Activated T-helper 17 cell treated with anti-CD3 and anti-CD28 coated beads, Interleukin-2, amount 50 U/mL, for 72 hours (primary cell): ENCODE measurements at regions not wholly inside any gene's neighbourhood (a gene's known extent, or its start where the extent isn't known, plus 50 kb on each side); places are given as distances from the start of the nearest gene placed in this dataset.

ENCODE experiments used
- ATAC-seq: fragments of 150-1000 bp; cut with Tn5 transposase; replicated peaks from 2 replicates; pipeline ENCODE4 v1.10.0; 2021; ENCODE audit warnings: mild to moderate bottlenecking, moderate library complexity
- H3K27ac Mint-ChIP-seq: one replicate; pipeline ENCODE4 v1.8.0; 2022; ENCODE audit warnings: mixed read lengths
- H3K27me3 Mint-ChIP-seq: one replicate; pipeline ENCODE4 v1.8.0; 2022; ENCODE audit warnings: mixed read lengths
- H3K36me3 Mint-ChIP-seq: one replicate; pipeline ENCODE4 v1.8.0; 2022; ENCODE audit warnings: low read depth, mild to moderate bottlenecking, mixed read lengths
- H3K4me1 Mint-ChIP-seq: one replicate; pipeline ENCODE4 v1.8.0; 2022; ENCODE audit warnings: mixed read lengths
- H3K4me3 Mint-ChIP-seq: one replicate; pipeline ENCODE4 v1.8.0; 2022; ENCODE audit warnings: mild to moderate bottlenecking, mixed read lengths
- H3K9me3 Mint-ChIP-seq: one replicate; pipeline ENCODE4 v1.8.0; 2022; ENCODE audit warnings: mixed read lengths

GRCh38 chr6:145489583-145489982 is 245.7 kb downstream of the EPM2A start:
- Mint-ChIP-seq H3K27ac (no peak overlapping the region), H3K9me3 (peaks cover 17% of the 10 kb centered on the region), H3K4me1 (no peaks in the 10 kb centered on the region), H3K36me3 (no peaks in the 10 kb centered on the region), H3K4me3 (no peak overlapping the region), H3K27me3 (peaks cover 4% of the 10 kb centered on the region)
- ATAC-seq = no peak

- Mint-ChIP-seq H3K9me3 (peaks cover 17% of the 10 kb centered on the region), H3K27me3 (peaks cover 4% of the 10 kb centered on the region), H3K4me1 (no peaks in the 10 kb centered on the region), H3K27ac (no peak overlapping the region), H3K4me3 (no peak overlapping the region), H3K36me3 (no peaks in the 10 kb centered on the region)
- ATAC-seq = no peak
Measured at GRCh38 chr6:145490068-145490467, 245.3 kb downstream of the EPM2A start.

GRCh38 chr6:145491126-145491525 is 244.2 kb downstream of the EPM2A start:
- H3K9me3 Mint-ChIP-seq = peaks cover 17% of the 10 kb centered on the region
- no peak overlapping the region for H3K27ac Mint-ChIP-seq
- no peaks in the 10 kb centered on the region for H3K4me1 Mint-ChIP-seq
- H3K36me3 Mint-ChIP-seq = no peaks in the 10 kb centered on the region
- H3K4me3 Mint-ChIP-seq = no peak overlapping the region
- peaks cover 4% of the 10 kb centered on the region for H3K27me3 Mint-ChIP-seq
- ATAC-seq = no peak

GRCh38 chr6:145497006-145497405 is 238.3 kb downstream of the EPM2A start:
- no peaks in the 10 kb centered on the region for H3K36me3 Mint-ChIP-seq
- no peaks in the 10 kb centered on the region for H3K4me1 Mint-ChIP-seq
- H3K27ac Mint-ChIP-seq = no peak overlapping the region
- no peak for ATAC-seq
- H3K9me3 Mint-ChIP-seq = peaks cover 6% of the 10 kb centered on the region
- peaks cover 10% of the 10 kb centered on the region for H3K27me3 Mint-ChIP-seq
- no peak overlapping the region for H3K4me3 Mint-ChIP-seq

DNA sequence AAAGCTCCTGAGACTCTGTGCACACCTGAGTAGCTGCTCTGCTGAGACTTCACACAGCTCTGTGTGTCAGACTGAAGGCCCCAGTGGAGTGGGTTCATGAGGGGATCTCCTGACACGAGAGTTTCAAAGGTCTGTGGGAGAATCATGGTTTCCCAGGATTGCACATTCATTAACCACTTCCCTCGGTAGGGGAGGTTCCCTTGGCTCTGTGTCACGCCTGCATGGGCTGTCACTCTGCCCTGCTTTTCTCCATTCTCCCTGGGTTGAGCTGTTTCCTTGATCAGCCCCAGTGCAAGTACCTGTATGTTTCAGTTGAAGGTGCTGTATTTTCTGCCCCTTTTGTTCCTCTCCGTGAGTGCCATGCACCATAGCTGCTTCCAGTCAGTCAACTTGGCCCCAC is 236.9 kb downstream of the EPM2A start:
- Mint-ChIP-seq H3K27ac (no peak overlapping the region), H3K36me3 (no peaks in the 10 kb centered on the region), H3K9me3 (peaks cover under 1% of the 10 kb centered on the region), H3K27me3 (peaks cover 10% of the 10 kb centered on the region), H3K4me3 (no peak overlapping the region), H3K4me1 (no peaks in the 10 kb centered on the region)
- no peak for ATAC-seq

GRCh38 chr6:145502416-145502815 is 232.9 kb downstream of the EPM2A start:
- no peak for ATAC-seq
- Mint-ChIP-seq H3K4me1 (no peaks in the 10 kb centered on the region), H3K9me3 (peaks cover 3% of the 10 kb centered on the region), H3K4me3 (no peak overlapping the region), H3K36me3 (no peaks in the 10 kb centered on the region), H3K27ac (no peak overlapping the region), H3K27me3 (peaks cover 10% of the 10 kb centered on the region)

GRCh38 chr6:145506136-145506535 is 229.2 kb downstream of the EPM2A start:
- Mint-ChIP-seq H3K4me1 (no peaks in the 10 kb centered on the region), H3K9me3 (peaks cover 19% of the 10 kb centered on the region), H3K4me3 (no peak overlapping the region), H3K27ac (no peak overlapping the region), H3K27me3 (peaks cover 9% of the 10 kb centered on the region), H3K36me3 (no peaks in the 10 kb centered on the region)
- ATAC-seq = no peak

DNA sequence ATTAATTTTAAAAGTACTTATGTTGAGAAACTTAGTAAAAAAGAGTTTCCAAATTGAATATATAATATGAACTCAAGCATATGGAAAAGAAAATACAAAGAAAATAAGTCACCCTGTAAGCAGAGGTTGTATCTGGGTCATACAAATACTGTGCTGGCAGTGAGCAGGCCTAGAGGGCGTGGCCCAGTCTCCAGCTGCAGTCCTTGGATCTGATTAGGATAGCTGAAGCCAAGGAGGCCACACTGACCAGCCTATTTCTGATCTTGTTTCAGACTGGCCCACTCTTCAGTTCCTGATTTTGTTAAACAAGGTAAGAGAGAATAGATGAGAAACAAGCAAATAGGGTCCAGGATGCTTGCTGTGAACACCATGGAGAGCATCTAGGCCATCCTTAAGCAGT is 228.8 kb downstream of the EPM2A start:
- no peaks in the 10 kb centered on the region for H3K4me1 Mint-ChIP-seq
- H3K27me3 Mint-ChIP-seq = peaks cover 6% of the 10 kb centered on the region
- no peak overlapping the region for H3K27ac Mint-ChIP-seq
- H3K4me3 Mint-ChIP-seq = no peak overlapping the region
- ATAC-seq = no peak
- H3K36me3 Mint-ChIP-seq = no peaks in the 10 kb centered on the region
- H3K9me3 Mint-ChIP-seq = peaks cover 19% of the 10 kb centered on the region

GRCh38 chr6:145507239-145507638 is 228.1 kb downstream of the EPM2A start:
- Mint-ChIP-seq H3K4me1 (no peaks in the 10 kb centered on the region), H3K27ac (no peak overlapping the region), H3K36me3 (no peaks in the 10 kb centered on the region), H3K27me3 (peaks cover 3% of the 10 kb centered on the region), H3K4me3 (no peak overlapping the region), H3K9me3 (peaks cover 22% of the 10 kb centered on the region)
- ATAC-seq = no peak

DNA sequence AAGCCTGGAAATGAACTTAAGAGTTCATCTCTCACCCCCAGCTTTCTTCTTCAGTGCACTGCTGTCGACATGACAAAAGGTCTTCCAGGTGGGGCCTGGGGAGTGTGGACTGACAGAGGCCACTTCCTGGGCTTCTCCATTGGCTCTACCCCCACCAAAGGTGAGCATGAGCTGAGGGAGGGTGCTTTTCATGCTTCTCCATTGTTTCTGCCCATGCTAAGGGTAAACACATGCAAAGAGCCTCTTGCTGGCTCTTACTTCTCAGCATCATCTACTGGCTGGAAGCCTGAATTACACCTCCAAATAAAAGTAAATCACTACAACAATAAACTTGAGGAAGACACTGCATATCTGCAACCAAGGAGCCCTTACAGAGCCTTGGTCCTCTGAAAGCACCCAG is 227.2 kb downstream of the EPM2A start:
- Mint-ChIP-seq H3K36me3 (no peaks in the 10 kb centered on the region), H3K9me3 (peaks cover 22% of the 10 kb centered on the region), H3K4me1 (no peaks in the 10 kb centered on the region), H3K4me3 (no peak overlapping the region), H3K27me3 (peaks cover 3% of the 10 kb centered on the region), H3K27ac (no peak overlapping the region)
- no peak for ATAC-seq

GRCh38 chr6:145517492-145517891 is 217.8 kb downstream of the EPM2A start:
- no peak for ATAC-seq
- Mint-ChIP-seq H3K9me3 (no peaks in the 10 kb centered on the region), H3K4me3 (no peak overlapping the region), H3K27ac (no peak overlapping the region), H3K27me3 (no peaks in the 10 kb centered on the region), H3K4me1 (no peaks in the 10 kb centered on the region), H3K36me3 (no peaks in the 10 kb centered on the region)

GRCh38 chr6:145525038-145525437 is 210.3 kb downstream of the EPM2A start:
- H3K4me3 Mint-ChIP-seq = no peak overlapping the region
- H3K27ac Mint-ChIP-seq = no peak overlapping the region
- no peak for ATAC-seq
- peaks cover 4% of the 10 kb centered on the region for H3K9me3 Mint-ChIP-seq
- no peaks in the 10 kb centered on the region for H3K4me1 Mint-ChIP-seq
- H3K36me3 Mint-ChIP-seq = no peaks in the 10 kb centered on the region
- H3K27me3 Mint-ChIP-seq = peaks cover 4% of the 10 kb centered on the region

DNA sequence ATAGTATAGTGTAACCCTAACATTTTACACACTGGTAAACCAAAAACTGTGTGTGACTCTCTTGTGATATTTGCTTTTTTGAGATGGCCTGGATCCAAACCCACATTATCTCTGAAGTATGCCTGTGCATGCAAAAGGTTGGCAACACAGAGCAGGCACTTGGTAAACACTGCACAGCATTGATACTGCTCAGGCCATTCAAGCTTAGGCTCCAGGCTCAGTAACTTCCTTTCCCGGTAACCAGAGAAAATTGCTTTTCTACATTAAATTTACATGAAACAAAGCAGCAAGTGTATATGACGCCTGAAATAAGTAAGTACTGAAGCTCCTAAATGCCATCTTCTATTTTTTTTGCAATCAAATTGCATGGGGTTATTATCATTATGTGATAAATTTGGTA is 205.7 kb downstream of the EPM2A start:
- Mint-ChIP-seq H3K36me3 (no peaks in the 10 kb centered on the region), H3K4me3 (no peak overlapping the region), H3K27ac (no peak overlapping the region), H3K9me3 (peaks cover 4% of the 10 kb centered on the region), H3K4me1 (no peaks in the 10 kb centered on the region), H3K27me3 (peaks cover 7% of the 10 kb centered on the region)
- ATAC-seq = no peak

- ATAC-seq = no peak
- peaks cover 4% of the 10 kb centered on the region for H3K9me3 Mint-ChIP-seq
- H3K36me3 Mint-ChIP-seq = no peaks in the 10 kb centered on the region
- peaks cover 7% of the 10 kb centered on the region for H3K27me3 Mint-ChIP-seq
- H3K27ac Mint-ChIP-seq = no peak overlapping the region
- H3K4me1 Mint-ChIP-seq = no peaks in the 10 kb centered on the region
- H3K4me3 Mint-ChIP-seq = no peak overlapping the region
Measured at GRCh38 chr6:145530454-145530853, 204.9 kb downstream of the EPM2A start.

GRCh38 chr6:145531032-145531431 is 204.3 kb downstream of the EPM2A start:
- H3K27ac Mint-ChIP-seq = no peak overlapping the region
- H3K4me1 Mint-ChIP-seq = no peaks in the 10 kb centered on the region
- no peaks in the 10 kb centered on the region for H3K36me3 Mint-ChIP-seq
- ATAC-seq = no peak
- H3K4me3 Mint-ChIP-seq = no peak overlapping the region
- H3K27me3 Mint-ChIP-seq = peaks cover 7% of the 10 kb centered on the region
- H3K9me3 Mint-ChIP-seq = peaks cover 4% of the 10 kb centered on the region

DNA sequence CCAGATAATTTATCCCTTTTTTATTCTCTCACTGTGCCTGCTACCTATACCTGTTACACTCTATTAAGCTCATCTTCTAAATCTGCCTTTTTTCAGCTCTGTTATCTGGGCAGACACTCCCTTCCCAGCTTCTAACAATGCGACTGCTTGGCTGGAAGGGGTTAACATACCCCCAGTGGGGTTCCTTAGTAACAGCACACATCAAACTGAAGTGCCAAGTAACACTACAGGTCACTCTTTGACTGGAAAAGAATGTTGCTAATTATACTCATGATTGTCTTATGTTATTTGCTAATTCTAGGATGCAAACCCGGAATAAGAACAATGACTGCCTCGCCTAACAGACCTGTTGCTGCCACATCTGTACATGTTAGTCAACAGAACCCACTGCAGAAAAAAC is 203.5 kb downstream of the EPM2A start:
- Mint-ChIP-seq H3K4me3 (no peak overlapping the region), H3K4me1 (no peaks in the 10 kb centered on the region), H3K9me3 (peaks cover 4% of the 10 kb centered on the region), H3K27me3 (peaks cover 7% of the 10 kb centered on the region), H3K36me3 (no peaks in the 10 kb centered on the region), H3K27ac (no peak overlapping the region)
- ATAC-seq = no peak
